LoVo (cell line): ENCODE measurements at regions not wholly inside any gene's neighbourhood (a gene's known extent, or its start where the extent isn't known, plus 50 kb on each side); places are given as distances from the start of the nearest gene placed in this dataset.
"Not testable (repeated sequence)": the region's sequence is repeated elsewhere in the genome, so short reads cannot be mapped to it uniquely, and the experiment has no call there.

ENCODE experiments used
- DNase-seq: peaks from one replicate; pipeline ENCODE4 v3.0.0-alpha.2; 2016; ENCODE audit warnings: low spot score

DNA sequence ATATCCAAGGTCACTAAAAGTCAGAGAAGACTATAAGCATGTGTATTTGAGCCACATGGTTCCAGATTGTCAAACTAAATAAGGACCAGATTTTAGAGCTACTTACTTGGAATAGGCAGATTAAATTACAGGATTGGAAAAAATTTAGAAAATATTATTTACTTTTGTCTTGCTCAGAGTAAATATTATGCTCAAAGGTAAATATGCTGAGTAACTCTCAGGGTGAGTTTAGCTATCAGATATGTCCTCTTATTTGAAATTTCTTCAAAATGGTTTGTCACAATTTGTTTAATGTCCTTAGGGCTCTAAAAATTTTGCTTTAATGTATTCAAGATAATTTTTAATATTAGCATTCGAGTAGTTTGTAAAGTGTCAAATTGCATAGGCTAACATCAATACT, 2455.2 kb downstream of the PCDH9 start:
- no peak for DNase-seq

DNA sequence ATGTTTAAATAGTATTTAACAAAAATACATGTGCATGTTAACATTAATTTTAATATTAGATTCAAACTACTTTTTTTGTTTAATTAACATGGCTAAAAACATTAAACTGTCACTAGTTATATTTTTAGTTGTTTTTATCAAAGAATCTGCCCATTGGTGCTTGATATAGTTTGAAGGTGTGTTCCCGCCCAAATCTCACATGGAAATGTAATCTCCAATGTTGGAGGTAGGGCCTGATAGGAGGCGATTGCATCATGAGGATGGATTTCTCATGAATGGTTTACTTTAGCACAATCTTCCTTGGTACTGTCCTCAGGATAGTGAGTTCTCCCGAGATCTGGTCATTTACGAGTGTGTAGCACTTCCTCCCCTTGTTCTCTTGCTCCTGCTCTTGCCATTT, 2459.4 kb downstream of the PCDH9 start:
- DNase-seq = no peak

- no peak for DNase-seq
Observed at GRCh38 chr13:64767054-64767453, 2463.1 kb downstream of the PCDH9 start.

GRCh38 chr13:64765636-64766035, 2464.5 kb downstream of the PCDH9 start:
- no peak for DNase-seq

DNA sequence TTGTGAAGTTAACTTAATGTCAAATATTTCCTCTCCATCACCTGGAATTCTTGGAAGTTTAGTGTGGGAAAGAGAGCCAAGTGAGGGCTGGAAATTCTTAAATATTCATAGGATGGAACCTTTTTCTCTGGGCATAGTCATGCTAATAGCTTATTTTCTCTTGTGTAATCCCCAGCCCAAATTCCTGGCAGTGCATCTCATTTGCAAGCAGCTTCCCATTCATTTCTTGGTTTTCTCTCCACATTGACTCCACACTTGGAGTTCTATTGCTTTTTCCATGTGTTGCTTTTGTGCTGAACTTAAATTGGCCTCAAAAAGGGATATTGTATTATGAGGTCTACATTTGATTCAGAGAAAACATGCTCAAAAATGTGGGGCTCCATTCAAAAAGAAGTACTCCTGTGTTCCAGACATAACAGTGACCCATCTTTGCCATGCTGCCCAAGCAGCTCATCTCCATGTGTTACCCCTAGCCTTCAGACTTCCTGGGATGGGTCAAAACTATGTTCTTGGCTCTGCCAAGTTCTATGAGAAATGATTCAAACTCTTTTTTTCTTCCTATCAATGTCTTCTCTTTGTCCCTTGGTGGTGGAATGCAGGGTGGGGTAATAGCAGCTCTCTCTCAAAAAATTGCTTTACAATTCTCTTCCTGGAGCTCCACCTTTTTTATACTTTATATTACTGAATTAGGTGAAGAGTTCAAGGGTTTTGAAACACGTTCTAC, 2471.5 kb downstream of the PCDH9 start:
- no peak for DNase-seq

GRCh38 chr13:64756621-64757020, 2473.5 kb downstream of the PCDH9 start:
- no peak for DNase-seq

DNA sequence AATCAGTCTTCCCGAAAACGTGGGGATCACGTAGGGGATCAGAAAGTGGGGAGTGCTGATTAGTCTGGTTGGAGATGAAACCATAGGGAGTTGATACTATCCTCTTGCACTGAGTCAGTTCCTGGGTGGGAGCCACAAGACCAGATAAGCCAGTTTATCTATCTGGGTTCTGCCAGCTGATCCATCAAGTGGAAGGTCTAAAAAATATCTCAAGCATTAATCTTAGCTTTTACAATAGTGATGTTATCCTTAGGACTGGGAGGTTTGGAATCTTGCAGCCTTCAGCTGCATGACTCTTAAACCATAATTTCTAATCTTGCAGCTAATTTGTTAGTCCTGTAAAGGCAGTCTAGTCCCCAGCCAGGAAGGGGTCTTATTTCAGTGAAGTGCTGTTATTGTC, 2474.2 kb downstream of the PCDH9 start:
- DNase-seq = no peak

DNA sequence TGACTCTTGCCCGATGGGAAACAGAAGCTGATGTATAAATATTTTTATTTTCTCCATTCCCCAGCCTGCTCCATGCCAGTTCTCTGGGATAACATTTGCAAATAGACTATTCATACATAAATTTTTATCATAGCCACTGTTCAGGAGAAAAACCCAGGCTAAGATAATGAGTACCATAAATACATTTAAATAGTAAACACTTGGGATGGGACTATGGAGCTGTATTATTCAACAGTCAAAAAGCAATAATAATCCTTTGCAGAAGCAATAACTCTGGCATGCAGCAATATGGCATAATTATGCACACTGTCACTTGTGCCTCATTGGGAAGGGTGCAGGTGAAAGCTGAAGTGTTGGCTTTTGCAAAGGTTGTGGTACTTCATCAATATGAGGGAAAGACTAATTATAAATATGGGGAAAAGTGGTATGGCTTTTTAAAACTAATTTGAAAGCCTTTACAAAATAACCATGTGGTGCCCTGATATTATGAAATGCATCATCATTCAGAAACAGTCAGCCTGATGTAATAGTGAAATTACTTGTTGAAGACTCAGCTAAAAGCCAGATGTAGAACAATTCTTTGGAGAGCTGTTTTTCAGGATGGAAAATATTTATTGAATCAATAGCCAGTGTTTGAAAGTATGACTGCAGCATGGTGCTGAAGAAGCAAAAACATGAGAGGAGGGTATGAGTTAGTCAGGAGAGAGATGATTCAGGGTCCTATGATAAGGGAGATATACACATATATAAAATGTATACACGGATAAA, 2476.7 kb downstream of the PCDH9 start:
- DNase-seq = no peak

DNA sequence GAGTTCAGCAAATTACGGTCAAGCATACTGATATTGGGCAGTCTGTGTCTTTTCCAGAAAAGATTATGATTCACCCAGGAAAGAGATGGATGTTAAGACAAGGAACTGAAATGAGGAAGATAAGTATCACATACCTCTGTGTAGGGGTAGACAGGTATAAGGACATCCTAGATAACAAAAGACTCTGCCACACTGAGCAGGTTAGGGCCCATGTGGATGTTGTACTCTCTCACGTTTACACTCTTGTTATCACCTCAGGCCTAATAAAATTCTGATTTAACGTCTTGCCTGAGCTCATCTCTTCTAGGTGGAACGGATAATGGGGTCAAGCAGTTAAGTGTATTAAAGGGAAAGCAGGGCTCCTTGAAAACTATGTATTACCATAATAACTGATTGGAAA, 2480.8 kb downstream of the PCDH9 start:
- DNase-seq = no peak

DNA sequence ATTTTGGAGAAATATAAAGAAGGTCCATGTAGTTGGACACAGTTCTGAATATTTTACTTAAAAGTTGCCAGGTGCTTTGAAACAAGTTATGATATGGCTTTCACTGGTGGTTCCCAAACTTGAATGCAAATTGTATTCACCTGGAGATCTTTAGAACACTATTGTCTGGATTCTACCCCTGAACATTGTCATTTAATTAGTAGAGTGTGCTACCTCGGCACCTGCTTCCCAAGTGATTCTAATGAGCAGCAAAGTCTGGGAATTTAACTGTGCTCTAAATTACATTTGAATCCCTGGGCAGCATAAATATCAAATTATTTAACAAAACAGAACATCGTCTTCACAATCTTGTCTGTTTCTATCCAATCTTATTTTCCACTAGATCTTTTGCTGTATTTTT, 2483.3 kb downstream of the PCDH9 start:
- DNase-seq = no peak

DNA sequence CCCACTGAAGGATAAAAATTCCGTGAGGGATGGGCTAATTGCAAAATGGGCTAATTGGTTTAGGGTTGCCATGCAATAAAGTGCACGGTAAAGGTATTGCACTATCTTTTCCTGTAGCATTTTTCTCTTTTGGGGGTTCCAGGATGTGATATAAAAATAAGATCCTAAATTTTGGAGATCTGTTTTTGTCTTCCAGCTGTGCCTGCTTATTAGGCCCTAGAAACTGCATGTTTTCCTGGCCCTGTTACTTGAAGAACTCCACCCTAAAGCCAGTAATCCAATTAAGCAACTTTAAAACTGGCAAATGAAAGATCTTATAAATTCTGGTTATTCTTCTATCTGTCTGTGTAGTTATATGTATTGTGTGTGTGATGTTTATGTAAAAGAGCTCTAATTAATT, 2489.6 kb downstream of the PCDH9 start:
- DNase-seq = no peak

DNA sequence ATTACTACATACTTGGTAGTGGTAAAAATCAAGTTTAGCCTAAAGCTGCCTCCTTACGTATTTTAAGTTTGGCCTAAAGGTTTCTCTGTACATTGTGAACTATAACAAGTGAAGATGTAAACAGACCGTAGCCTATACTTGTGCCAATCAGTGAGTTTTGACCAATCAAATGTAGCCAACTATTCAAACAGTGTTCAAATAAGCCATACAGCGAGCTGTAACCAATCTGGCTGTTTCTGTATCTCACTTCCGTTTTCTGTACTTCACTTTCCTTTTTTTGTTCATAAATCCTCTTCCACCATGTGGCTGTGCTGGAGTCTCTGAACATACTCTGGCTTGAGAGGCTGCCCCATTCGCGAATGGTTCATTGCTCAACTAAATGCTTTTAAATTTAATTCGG, 2504.6 kb downstream of the PCDH9 start:
- no peak for DNase-seq

DNA sequence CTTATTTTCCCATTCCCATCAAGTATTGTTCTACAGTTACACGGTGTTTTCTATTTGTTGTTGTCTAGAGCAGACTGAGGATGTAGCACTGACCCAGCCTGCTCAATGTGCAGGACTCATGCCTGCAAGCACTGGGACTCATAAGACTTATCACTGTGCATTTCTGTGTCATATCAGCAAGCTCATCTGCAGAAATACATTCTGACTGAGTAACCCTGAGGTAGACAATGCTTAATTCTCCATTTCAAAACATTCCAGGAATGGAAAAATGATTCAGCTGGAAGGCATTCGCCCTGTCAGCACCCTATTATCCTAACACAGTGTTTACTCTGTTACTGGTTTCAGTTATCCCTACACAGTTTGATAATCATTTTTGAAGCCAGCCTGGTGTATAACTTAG, 2506.4 kb downstream of the PCDH9 start:
- DNase-seq = no peak

GRCh38 chr13:64718116-64718515, 2512.0 kb downstream of the PCDH9 start:
- DNase-seq = no peak

- no peak for DNase-seq
Observed at GRCh38 chr13:64716936-64717335, 2513.2 kb downstream of the PCDH9 start.

DNA sequence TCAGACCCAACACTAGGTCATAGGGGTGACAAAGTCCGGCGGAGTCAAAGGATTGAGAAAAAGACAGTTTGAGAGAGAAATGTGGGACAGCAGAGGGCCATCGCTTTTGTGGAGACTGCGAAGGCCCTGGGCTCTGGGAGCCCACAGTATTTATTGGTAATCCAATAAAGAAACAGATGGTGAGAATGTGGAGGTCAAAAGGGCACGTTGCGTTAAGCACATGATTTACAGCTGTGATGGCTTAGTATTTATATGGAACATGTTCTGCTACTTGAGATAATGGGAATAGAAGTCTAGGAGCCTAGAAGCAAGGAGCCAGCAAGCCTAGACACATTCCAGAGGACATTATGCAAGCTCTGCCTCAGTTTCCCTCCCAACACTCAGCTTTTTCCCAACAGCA, 2521.1 kb downstream of the PCDH9 start:
- DNase-seq = no peak

- DNase-seq = no peak
Observed at GRCh38 chr13:64704121-64704649, 2526.0 kb downstream of the PCDH9 start.

GRCh38 chr13:64697226-64697625, 2532.9 kb downstream of the PCDH9 start:
- DNase-seq = no peak

- no peak for DNase-seq
Observed at GRCh38 chr13:64688893-64689677, 2541.1 kb downstream of the PCDH9 start.

- DNase-seq = not testable (repeated sequence)
Observed at GRCh38 chr13:64686536-64686935, 2543.6 kb downstream of the PCDH9 start.

GRCh38 chr13:64684685-64685431, 2545.3 kb downstream of the PCDH9 start:
- DNase-seq = no peak

- DNase-seq = no peak
Observed at GRCh38 chr13:64684108-64684507, 2546.0 kb downstream of the PCDH9 start.
